Keratinocyte (primary cell): ENCODE measurements at regions not wholly inside any gene's neighbourhood (a gene's known extent, or its start where the extent isn't known, plus 50 kb on each side); places are given as distances from the start of the nearest gene placed in this dataset.

Source experiments
- DNase-seq: peaks from one replicate; pipeline ENCODE4 v3.0.0-alpha.2; 2011; ENCODE audit warnings: low read depth, missing footprints, low spot score
- FAIRE-seq: peaks from 2 replicates; lab custom pipeline; 2011; peaks lifted over from hg19 to GRCh38; lab: Jason Lieb, UNC
- H2AFZ ChIP-seq: 2 replicates; pipeline ENCODE4 v1.6.0; 2012; ENCODE audit warnings: low read length, control low read depth, inconsistent platforms; ENCODE audit not compliant: control insufficient read depth
- H3K27ac ChIP-seq: 2 replicates; pipeline ENCODE4 v1.5.1; 2011; ENCODE audit warnings: low read length; ENCODE audit not compliant: control insufficient read depth, insufficient read depth
- H3K27me3 ChIP-seq: 3 replicates; pipeline ENCODE4 v1.6.0; 2011; ENCODE audit warnings: low read length; ENCODE audit not compliant: control insufficient read depth, insufficient read depth; ENCODE audit errors: extremely low read depth
- H3K36me3 ChIP-seq, 2 experiments: 2 replicates in 1 of 2; 3 replicates in 1 of 2; pipeline ENCODE4 v1.5.1; 2011; ENCODE audit warnings: low read length in 2 of 2, mild to moderate bottlenecking in 1 of 2; ENCODE audit not compliant: control insufficient read depth in 2 of 2, insufficient read depth in 2 of 2; ENCODE audit errors: extremely low read depth in 1 of 2
- H3K4me1 ChIP-seq: 3 replicates; pipeline ENCODE4 v1.5.1; 2011; ENCODE audit warnings: low read length; ENCODE audit not compliant: control insufficient read depth, insufficient read depth; ENCODE audit errors: extremely low read depth
- H3K4me2 ChIP-seq: 3 replicates; pipeline ENCODE4 v1.6.0; 2011; ENCODE audit warnings: low read depth, low read length; ENCODE audit not compliant: control insufficient read depth, insufficient read depth; ENCODE audit errors: extremely low read depth
- H3K4me3 ChIP-seq, 3 experiments: fragments of 200-600 bp in 1 of 3; sonication (generic) in 1 of 3; 2 replicates in 2 of 3; 3 replicates in 1 of 3; pipeline ENCODE4 v1.5.1; 2011 to 2016; ENCODE audit warnings: low read length in 3 of 3, mild to moderate bottlenecking in 3 of 3, control low read depth in 2 of 3, inconsistent platforms in 1 of 3, low read depth in 1 of 3, mixed read lengths in 1 of 3, mixed run types in 1 of 3, moderate library complexity in 1 of 3; ENCODE audit not compliant: control insufficient read depth in 2 of 3, insufficient read depth in 2 of 3; ENCODE audit errors: extremely low read depth in 1 of 3
- H3K79me2 ChIP-seq: 2 replicates; pipeline ENCODE4 v1.6.0; 2012; ENCODE audit warnings: low read length; ENCODE audit not compliant: control insufficient read depth, insufficient read depth
- H3K9ac ChIP-seq: 3 replicates; pipeline ENCODE4 v1.6.0; 2011; ENCODE audit warnings: low read length; ENCODE audit not compliant: control insufficient read depth, insufficient read depth; ENCODE audit errors: extremely low read depth
- H3K9me1 ChIP-seq: 3 replicates; pipeline ENCODE4 v1.6.0; 2011; ENCODE audit warnings: low read length; ENCODE audit not compliant: control insufficient read depth, insufficient read depth; ENCODE audit errors: extremely low read depth
- H3K9me3 ChIP-seq: 2 replicates; pipeline ENCODE4 v1.5.1; 2012; ENCODE audit warnings: low read depth, low read length; ENCODE audit not compliant: control insufficient read depth
- H4K20me1 ChIP-seq: 3 replicates; pipeline ENCODE4 v1.6.0; 2011; ENCODE audit warnings: low read length; ENCODE audit not compliant: control insufficient read depth, insufficient read depth; ENCODE audit errors: extremely low read depth
- EZH2 ChIP-seq: IDR thresholded peaks from one replicate; pipeline ENCODE4 v1.6.1; 2012; ENCODE audit warnings: inconsistent platforms, mild to moderate bottlenecking, low read length, moderate library complexity
- dilution Hi-C: fragments of 300-500 bp; cut with MboI; formaldehyde crosslinking; loops from one replicate; pipeline ENCODE4 v1.7.0; 2020; ENCODE audit warnings: low sequenced_read_pairs; ENCODE audit not compliant: extremely low pct_ligation_motif_present
- TF ChIP-seq, protein P1 (sequence below), 3 experiments: IDR thresholded peaks in 1 of 3; conservative IDR thresholded peaks in 1 of 3; optimal IDR thresholded peaks in 1 of 3; 2 replicates in 2 of 3; 3 replicates in 1 of 3; pipeline versions ENCODE3 to v1.5.1; 2011; ENCODE audit warnings: low read length in 3 of 3, mild to moderate bottlenecking in 3 of 3, moderate library complexity in 2 of 3, control low read depth in 1 of 3, inconsistent platforms in 1 of 3; ENCODE audit not compliant: insufficient read depth in 2 of 3; ENCODE audit errors: extremely low read depth in 1 of 3

DNA sequence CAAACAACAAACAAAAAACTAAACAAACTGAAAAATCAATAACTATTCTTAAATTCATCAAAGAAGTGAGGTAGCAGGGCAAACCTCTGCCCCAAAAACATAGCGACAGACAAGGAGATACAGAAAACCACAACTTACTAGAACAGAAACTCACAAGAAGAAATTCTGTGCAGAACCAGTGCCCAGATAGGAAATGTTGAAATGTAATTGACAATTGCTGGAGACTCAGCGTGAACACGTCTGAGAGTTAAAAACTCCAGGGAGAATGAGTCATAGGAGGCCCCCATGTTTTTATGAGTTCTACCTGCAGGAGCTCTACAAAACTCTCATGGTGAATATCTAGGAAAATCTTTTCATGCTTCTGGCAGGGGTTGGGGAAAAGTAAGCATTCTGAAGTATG lies 95.5 kb upstream of the SETMAR start:
- no peak for DNase-seq
- dilution Hi-C loops = no loop called here
- FAIRE-seq = no peak

DNA sequence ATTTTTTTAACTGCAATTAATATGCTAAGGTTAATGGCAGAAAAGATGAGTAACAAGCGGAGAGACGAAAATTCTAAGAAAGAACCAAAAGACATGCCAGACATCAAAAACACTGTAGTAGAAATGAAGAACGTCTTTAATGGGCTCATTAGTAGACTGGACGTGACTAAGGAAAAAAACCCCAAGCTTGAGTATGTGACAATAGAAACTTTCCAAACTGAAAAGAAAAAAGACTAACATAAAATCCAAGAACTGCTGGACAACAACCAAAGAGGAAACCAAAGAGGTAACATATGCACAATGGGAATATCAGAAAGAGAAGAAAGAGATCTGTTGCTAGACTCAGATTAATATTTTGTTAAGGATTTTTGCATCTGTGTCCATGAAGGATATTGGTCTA lies 94.6 kb upstream of the SETMAR start:
- no peaks in the 10 kb centered on the region for H3K4me1 ChIP-seq
- no peak overlapping the region for H2AFZ ChIP-seq
- no peak overlapping the region for H3K4me3 ChIP-seq
- H3K9me3 ChIP-seq = no peaks in the 10 kb centered on the region
- H3K27ac ChIP-seq = no peak overlapping the region
- no peaks in the 10 kb centered on the region for H3K27me3 ChIP-seq
- DNase-seq (no peak), FAIRE-seq (no peak)
- H3K79me2 ChIP-seq = no peaks in the 10 kb centered on the region
- H4K20me1 ChIP-seq = no peaks in the 10 kb centered on the region
- dilution Hi-C loops = no loop called here
- H3K36me3 ChIP-seq = no peaks in the 10 kb centered on the region
- no peak overlapping the region for H3K4me2 ChIP-seq
- TF ChIP-seq, protein P1, sequence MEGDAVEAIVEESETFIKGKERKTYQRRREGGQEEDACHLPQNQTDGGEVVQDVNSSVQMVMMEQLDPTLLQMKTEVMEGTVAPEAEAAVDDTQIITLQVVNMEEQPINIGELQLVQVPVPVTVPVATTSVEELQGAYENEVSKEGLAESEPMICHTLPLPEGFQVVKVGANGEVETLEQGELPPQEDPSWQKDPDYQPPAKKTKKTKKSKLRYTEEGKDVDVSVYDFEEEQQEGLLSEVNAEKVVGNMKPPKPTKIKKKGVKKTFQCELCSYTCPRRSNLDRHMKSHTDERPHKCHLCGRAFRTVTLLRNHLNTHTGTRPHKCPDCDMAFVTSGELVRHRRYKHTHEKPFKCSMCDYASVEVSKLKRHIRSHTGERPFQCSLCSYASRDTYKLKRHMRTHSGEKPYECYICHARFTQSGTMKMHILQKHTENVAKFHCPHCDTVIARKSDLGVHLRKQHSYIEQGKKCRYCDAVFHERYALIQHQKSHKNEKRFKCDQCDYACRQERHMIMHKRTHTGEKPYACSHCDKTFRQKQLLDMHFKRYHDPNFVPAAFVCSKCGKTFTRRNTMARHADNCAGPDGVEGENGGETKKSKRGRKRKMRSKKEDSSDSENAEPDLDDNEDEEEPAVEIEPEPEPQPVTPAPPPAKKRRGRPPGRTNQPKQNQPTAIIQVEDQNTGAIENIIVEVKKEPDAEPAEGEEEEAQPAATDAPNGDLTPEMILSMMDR (optimal IDR thresholded peaks at IDR 0.05 in 1 of 3, IDR thresholded peaks at IDR 0.05 in 1 of 3, conservative IDR thresholded peaks at IDR 0.05 in 1 of 3; ENCODE audit: extremely low read depth in 1 of 3, insufficient read depth in 2 of 3, low read length in 3 of 3) = no peak
- no peak for TF ChIP-seq EZH2
- H3K9ac ChIP-seq = no peak overlapping the region
- no peaks in the 10 kb centered on the region for H3K9me1 ChIP-seq

More for the DNA sequence above, 95.5 kb upstream of the SETMAR start:
- H3K4me2 ChIP-seq = no peak overlapping the region
- no peak overlapping the region for H3K4me3 ChIP-seq
- TF ChIP-seq, protein P1 (optimal IDR thresholded peaks at IDR 0.05 in 1 of 3, IDR thresholded peaks at IDR 0.05 in 1 of 3, conservative IDR thresholded peaks at IDR 0.05 in 1 of 3; ENCODE audit: extremely low read depth in 1 of 3, insufficient read depth in 2 of 3, low read length in 3 of 3) = no peak
- TF ChIP-seq EZH2 = no peak
- H2AFZ ChIP-seq = no peak overlapping the region
- no peak overlapping the region for H3K9ac ChIP-seq
- no peaks in the 10 kb centered on the region for H3K36me3 ChIP-seq
- H4K20me1 ChIP-seq = no peaks in the 10 kb centered on the region
- H3K27me3 ChIP-seq = no peaks in the 10 kb centered on the region
- no peaks in the 10 kb centered on the region for H3K4me1 ChIP-seq
- no peak overlapping the region for H3K27ac ChIP-seq
- no peaks in the 10 kb centered on the region for H3K9me3 ChIP-seq
- no peaks in the 10 kb centered on the region for H3K79me2 ChIP-seq
- no peaks in the 10 kb centered on the region for H3K9me1 ChIP-seq
